GM12878 (cell line): ENCODE measurements at regions not wholly inside any gene's neighbourhood (a gene's known extent, or its start where the extent isn't known, plus 50 kb on each side); places are given as distances from the start of the nearest gene placed in this dataset.

Source experiments
- ATAC-seq: fragments of 200-7000 bp; cut with Tn5 transposase; 3 replicates; pipeline ENCODE4 v1.9.1; 2020; ENCODE audit warnings: mild to moderate bottlenecking, moderate library complexity
- BruUV-seq: library from RNA; stranded (reverse); fragments of 400-500 nt; replicated peaks from 2 replicates; lab custom pipeline; 2021; lab: Mats Ljungman, UMichigan
- CTCF ChIA-PET: fragments of 300-600 bp; sonication (Branson Sonifier 250); formaldehyde crosslinking; extraction: SDS; loops from one replicate; lab custom pipeline; 2021; ENCODE audit warnings: inconsistent platforms; lab: Yijun Ruan, JAX
- POLR2A ChIA-PET: fragments of 350-600 bp; formaldehyde crosslinking; extraction: SDS; loops from one replicate; lab custom pipeline; 2021; ENCODE audit warnings: inconsistent platforms; lab: Charles Lee
- RAD21 ChIA-PET: fragments of 300-600 bp; sonication (Branson Sonifier 250); formaldehyde crosslinking; loops from one replicate; lab custom pipeline; 2023; ENCODE audit warnings: antibody characterized with exemption; ENCODE audit not compliant: unreplicated experiment; lab: Charles Lee
- SMC1A ChIA-PET: fragments of 300-600 bp; sonication (Branson Sonifier 250); formaldehyde crosslinking; loops from one replicate; lab custom pipeline; 2023; ENCODE audit not compliant: unreplicated experiment, uncharacterized antibody; lab: Charles Lee
- DNase-seq: peaks from one replicate; pipeline ENCODE4 v3.0.0-alpha.2; 2011; ENCODE audit warnings: low read depth, low spot score
- FAIRE-seq: peaks from 3 replicates; lab custom pipeline; 2011; peaks lifted over from hg19 to GRCh38; lab: Jason Lieb, UNC
- H2AFZ ChIP-seq: 2 replicates; pipeline ENCODE4 v1.6.0; 2011; ENCODE audit warnings: low read depth, low read length, control low read depth; ENCODE audit not compliant: control insufficient read depth
- H3K27ac ChIP-seq: 2 replicates; pipeline ENCODE4 v1.5.1; 2011; ENCODE audit warnings: control low read depth; ENCODE audit not compliant: control insufficient read depth, insufficient read depth
- H3K27me3 ChIP-seq, 2 experiments: replicated peaks in 1 of 2; 2 replicates each; pipeline versions ENCODE4 v1.6.0 to v1.6.1; 2011; ENCODE audit warnings: low read length in 1 of 2; ENCODE audit not compliant: control insufficient read depth in 2 of 2, insufficient read depth in 2 of 2
- H3K36me3 ChIP-seq, 2 experiments: 2 replicates each; pipeline ENCODE4 v1.5.1; 2011; ENCODE audit warnings: low read length in 1 of 2; ENCODE audit not compliant: control insufficient read depth in 2 of 2, insufficient read depth in 2 of 2
- H3K4me1 ChIP-seq: 2 replicates; pipeline ENCODE4 v1.6.1; 2011; ENCODE audit warnings: mild to moderate bottlenecking, low read length, moderate library complexity, mixed read lengths; ENCODE audit not compliant: control insufficient read depth, insufficient read depth
- H3K4me2 ChIP-seq: 2 replicates; pipeline ENCODE4 v1.6.0; 2011; ENCODE audit warnings: control low read depth; ENCODE audit not compliant: control insufficient read depth, insufficient read depth
- H3K4me3 ChIP-seq: fragments of 200-600 bp; sonication (generic); 2 replicates; pipeline ENCODE4 v1.5.1; 2016
- H3K79me2 ChIP-seq: 2 replicates; pipeline ENCODE4 v1.6.0; 2011; ENCODE audit warnings: low read length; ENCODE audit not compliant: control insufficient read depth, insufficient read depth
- H3K9ac ChIP-seq: 2 replicates; pipeline ENCODE4 v1.8.0; 2011; ENCODE audit warnings: low read length, control low read depth, mixed read lengths; ENCODE audit not compliant: control insufficient read depth, insufficient read depth
- H3K9me3 ChIP-seq: replicated peaks from 3 replicates; pipeline ENCODE4 v1.5.1; 2011; ENCODE audit warnings: mild to moderate bottlenecking, low read length; ENCODE audit not compliant: control insufficient read depth, insufficient read depth
- H4K20me1 ChIP-seq: 2 replicates; pipeline ENCODE4 v1.6.0; 2011; ENCODE audit not compliant: control insufficient read depth, insufficient read depth
- TCF12 ChIP-seq: IDR thresholded peaks from 2 replicates; pipeline ENCODE4 v1.6.1; 2011; ENCODE audit warnings: low read depth, mild to moderate bottlenecking, low read length
- WGBS: methylation state at CpG from one replicate; pipeline ENCODE4 v1.1.6; 2016; ENCODE audit warnings: low lambda C conversion rate; ENCODE audit not compliant: insufficient replicate concordance, insufficient coverage; ENCODE audit errors: missing lambda C conversion rate; 5-methylcytosine and 5-hydroxymethylcytosine counted together
- in situ Hi-C: fragments of 300-500 bp; cut with MboI; formaldehyde crosslinking; loops from 9 replicates; pipeline ENCODE4 v1.14.3; 2018; ENCODE audit warnings: mixed read lengths
- intact Hi-C: fragments of 100-400 bp; cut with micrococcal nuclease; formaldehyde crosslinking; loops from one replicate; pipeline ENCODE4 v1.14.2; 2022; ENCODE audit not compliant: unreplicated experiment
- TF ChIP-seq, protein P1 (sequence below): fragments of 150-350 bp; IDR thresholded peaks from 2 replicates; pipeline ENCODE4 v1.6.1; 2014; ENCODE audit warnings: mild to moderate bottlenecking, low read depth, low read length
- TF ChIP-seq, protein P2 (sequence below): IDR thresholded peaks from 2 replicates; pipeline ENCODE4 v1.6.1; 2012; ENCODE audit warnings: mild to moderate bottlenecking, low read depth, low read length

DNA sequence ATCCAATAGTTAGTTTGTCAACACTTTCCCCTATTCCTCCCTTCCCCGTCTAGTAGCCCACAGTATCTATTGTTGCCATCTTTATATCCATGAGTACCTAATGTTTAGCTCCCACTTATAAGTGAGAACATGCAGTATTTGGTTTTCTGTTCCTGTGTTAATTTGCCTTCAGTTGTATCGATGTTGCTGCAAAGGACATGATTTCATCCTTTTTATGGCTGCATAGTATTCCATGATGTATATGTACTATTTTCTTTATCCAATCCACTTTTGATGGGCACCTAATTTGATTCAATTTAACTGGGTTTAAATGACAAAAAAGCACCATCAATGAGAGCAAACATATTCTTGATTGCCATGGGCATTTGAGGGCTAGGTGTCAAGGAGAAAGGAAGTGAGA, 321.5 kb upstream of the TBX18 start:
- no peak overlapping the region for H3K4me3 ChIP-seq
- TF ChIP-seq, protein P1, sequence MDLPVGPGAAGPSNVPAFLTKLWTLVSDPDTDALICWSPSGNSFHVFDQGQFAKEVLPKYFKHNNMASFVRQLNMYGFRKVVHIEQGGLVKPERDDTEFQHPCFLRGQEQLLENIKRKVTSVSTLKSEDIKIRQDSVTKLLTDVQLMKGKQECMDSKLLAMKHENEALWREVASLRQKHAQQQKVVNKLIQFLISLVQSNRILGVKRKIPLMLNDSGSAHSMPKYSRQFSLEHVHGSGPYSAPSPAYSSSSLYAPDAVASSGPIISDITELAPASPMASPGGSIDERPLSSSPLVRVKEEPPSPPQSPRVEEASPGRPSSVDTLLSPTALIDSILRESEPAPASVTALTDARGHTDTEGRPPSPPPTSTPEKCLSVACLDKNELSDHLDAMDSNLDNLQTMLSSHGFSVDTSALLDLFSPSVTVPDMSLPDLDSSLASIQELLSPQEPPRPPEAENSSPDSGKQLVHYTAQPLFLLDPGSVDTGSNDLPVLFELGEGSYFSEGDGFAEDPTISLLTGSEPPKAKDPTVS: no peak
- TF ChIP-seq, protein P2, sequence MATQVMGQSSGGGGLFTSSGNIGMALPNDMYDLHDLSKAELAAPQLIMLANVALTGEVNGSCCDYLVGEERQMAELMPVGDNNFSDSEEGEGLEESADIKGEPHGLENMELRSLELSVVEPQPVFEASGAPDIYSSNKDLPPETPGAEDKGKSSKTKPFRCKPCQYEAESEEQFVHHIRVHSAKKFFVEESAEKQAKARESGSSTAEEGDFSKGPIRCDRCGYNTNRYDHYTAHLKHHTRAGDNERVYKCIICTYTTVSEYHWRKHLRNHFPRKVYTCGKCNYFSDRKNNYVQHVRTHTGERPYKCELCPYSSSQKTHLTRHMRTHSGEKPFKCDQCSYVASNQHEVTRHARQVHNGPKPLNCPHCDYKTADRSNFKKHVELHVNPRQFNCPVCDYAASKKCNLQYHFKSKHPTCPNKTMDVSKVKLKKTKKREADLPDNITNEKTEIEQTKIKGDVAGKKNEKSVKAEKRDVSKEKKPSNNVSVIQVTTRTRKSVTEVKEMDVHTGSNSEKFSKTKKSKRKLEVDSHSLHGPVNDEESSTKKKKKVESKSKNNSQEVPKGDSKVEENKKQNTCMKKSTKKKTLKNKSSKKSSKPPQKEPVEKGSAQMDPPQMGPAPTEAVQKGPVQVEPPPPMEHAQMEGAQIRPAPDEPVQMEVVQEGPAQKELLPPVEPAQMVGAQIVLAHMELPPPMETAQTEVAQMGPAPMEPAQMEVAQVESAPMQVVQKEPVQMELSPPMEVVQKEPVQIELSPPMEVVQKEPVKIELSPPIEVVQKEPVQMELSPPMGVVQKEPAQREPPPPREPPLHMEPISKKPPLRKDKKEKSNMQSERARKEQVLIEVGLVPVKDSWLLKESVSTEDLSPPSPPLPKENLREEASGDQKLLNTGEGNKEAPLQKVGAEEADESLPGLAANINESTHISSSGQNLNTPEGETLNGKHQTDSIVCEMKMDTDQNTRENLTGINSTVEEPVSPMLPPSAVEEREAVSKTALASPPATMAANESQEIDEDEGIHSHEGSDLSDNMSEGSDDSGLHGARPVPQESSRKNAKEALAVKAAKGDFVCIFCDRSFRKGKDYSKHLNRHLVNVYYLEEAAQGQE: no peak
- no peak for TF ChIP-seq TCF12
- TF ChIP-seq, all 136 proteins: peak for 0
- Histone ChIP-seq H3K27ac (no peak overlapping the region), H3K9ac (no peak overlapping the region), H3K27me3 (no peaks in the 10 kb centered on the region; a peak in 1 of 4 replicates), H3K4me1 (no peaks in the 10 kb centered on the region), H2AFZ (no peak overlapping the region), H3K36me3 (no peaks in the 10 kb centered on the region), H4K20me1 (no peaks in the 10 kb centered on the region), H3K4me2 (no peak overlapping the region), H3K9me3 (no peaks in the 10 kb centered on the region), H3K79me2 (no peaks in the 10 kb centered on the region)
- intact Hi-C loops (no loop called here), in situ Hi-C loops (no loop called here)
- CTCF ChIA-PET: no interaction called here
- DNase-seq (no peak), FAIRE-seq (no peak), ATAC-seq (no peak)
- SMC1A ChIA-PET: no interaction called here
- WGBS: 13% methylated on average over 2 of the region's 2 CpGs
- no TSS peak for BruUV-seq
- RAD21 ChIA-PET: no interaction called here
- POLR2A ChIA-PET: no interaction called here
